Left ventricle myocardium superior (tissue), 1 donor: ENCODE measurements at regions not wholly inside any gene's neighbourhood (a gene's known extent, or its start where the extent isn't known, plus 50 kb on each side); places are given as distances from the start of the nearest gene placed in this dataset.

ENCODE experiments used
- ATAC-seq: fragments of 200-7000 bp; cut with Tn5 transposase; one replicate; pipeline ENCODE4 v1.9.1; 2020; ENCODE audit warnings: mild to moderate bottlenecking, moderate library complexity
- DNase-seq: peaks from one replicate; pipeline ENCODE4 v3.0.0-alpha.2; 2020
- intact Hi-C: fragments of 100-400 bp; cut with micrococcal nuclease; formaldehyde crosslinking; loops from one replicate; pipeline ENCODE4 v1.11.0; 2022
- donor health status: DM: no; HTN: yes; CAD: no; lungs with severe emphysema.

DNA sequence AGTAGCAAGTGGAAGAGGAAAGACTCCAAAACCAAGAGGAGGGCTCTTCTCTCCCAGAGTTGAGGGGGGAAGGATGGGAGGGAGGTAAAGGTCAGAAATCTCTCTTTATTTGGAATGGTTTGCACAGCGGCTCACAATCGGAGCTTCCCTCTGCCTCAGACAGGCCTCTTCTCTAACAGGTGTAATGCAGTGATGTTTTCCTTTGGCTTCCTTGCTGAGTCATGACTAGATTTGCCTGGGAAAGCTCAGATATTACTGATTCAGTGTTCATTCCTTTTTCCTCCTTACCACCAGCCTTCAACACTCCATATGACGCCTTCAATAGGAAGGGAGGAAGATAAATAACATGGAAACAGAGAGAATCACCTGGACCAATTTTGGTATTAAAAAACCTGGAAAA lies 136.6 kb downstream of the RNF152 start:
- no peak for DNase-seq
- intact Hi-C loops: no loop called here
- no peak for ATAC-seq

GRCh38 chr18:61755555-61755954 lies 137.3 kb downstream of the RNF152 start:
- intact Hi-C loops: no loop called here
- no peak for ATAC-seq
- no peak for DNase-seq

DNA sequence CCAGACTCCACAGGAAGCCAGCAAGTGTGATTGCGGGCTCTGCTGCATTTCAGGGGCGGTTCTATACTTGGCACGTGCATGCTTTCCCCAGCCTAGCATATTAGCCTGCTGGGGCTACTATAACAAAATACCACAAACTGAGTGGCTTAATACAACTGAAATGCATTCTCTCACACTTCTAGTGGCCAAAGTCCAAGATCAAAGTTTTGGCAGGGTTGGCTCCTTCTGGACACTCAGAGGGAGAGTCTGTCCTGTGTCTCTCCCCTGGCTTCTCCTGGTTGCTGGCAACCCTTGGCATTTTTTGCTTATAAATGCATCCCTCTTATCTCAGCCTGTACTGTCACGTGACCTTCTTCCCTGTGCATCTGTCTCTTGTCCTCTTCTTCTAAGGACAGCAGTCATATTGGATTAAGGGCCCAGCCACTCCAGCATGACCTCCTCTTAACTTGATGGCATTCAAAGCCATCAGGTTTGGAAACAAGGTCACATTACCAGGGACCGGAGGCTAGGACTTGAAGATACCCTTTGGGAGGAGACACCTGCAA lies 138.7 kb downstream of the RNF152 start:
- intact Hi-C loops: no loop called here
- ATAC-seq (peak; percentile 23), DNase-seq (no peak)

DNA sequence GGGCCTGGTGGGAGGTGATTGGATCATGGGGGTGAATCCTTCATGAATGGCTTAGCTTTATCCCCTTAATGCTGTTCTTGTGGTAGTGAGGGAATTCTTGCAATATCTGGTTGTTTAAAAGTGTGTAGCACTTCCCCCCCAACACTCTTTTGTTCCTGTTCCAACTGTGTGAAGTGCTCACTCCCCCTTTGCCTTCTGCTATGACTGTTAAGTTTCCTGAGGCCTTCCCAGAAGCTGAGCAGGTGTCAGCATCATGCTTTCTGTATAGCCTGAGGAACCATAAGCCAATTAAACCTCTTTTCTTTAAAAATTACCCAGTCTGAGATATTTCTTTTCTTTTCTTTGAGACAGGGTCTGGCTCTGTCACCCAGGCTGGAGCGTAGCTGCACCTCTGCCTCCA lies 139.4 kb downstream of the RNF152 start:
- intact Hi-C loops: no loop called here
- ATAC-seq (no peak), DNase-seq (no peak)

DNA sequence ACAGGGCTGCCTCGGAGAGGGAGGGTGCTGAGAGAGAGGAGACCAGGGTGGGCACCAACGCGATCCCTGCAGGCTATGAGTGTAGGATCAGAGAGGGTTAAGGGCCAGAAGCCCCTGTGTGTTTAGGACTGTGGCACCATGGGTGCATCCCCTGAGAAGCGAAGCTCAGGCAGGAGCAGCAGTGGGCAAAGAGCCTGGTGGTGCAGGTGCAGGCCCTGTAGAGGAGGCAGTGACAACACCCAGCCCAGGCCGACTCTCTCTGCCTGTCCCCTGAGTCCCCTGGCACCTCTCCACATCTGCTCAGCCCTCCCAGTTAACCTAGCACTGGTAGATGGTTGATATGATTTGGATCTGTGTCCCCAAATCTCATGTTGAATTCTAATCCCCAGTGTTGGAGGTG lies 139.8 kb downstream of the RNF152 start:
- no peak for ATAC-seq
- no peak for DNase-seq
- intact Hi-C loops: no loop called here

DNA sequence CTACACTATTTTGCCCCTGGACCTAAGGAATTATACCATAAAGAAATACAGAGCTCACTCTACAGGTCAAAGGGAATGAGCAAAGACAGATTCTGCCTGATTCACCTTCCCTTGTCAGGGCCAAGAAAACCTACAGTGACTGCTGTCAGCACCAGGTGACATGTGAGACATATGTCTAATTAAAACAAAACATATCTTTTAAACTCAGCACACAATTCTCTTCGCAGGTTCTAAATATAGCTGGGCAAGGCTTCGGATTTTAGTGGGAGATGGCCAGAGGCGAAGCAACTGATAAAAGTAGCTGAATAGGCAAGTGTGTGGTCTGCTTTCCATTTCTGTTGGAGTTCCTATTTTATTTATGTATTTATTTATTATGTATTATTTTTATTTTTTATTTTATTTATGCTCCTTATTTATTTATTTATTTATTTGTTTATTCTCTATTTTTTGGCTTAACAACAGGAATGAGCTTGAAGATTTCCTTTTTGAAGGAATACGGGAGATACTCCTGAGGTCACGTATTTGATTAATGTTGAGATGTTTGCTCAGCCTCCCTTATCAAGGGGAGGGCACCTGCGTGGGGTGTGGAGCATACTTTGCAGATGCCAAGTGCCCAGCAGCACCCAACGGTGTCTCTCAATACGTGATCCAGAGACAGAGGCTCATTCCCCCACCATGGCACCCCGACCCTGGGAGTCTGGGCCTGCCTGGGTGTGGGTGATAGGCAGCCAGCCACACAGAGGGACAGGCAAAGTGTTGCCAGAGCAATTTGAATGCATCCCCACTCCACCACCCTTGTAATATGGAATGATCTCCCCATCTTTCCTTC lies 141.8 kb downstream of the RNF152 start:
- intact Hi-C loops: no loop called here
- ATAC-seq: peak; percentile 79
- no peak for DNase-seq

- no peak for ATAC-seq
- intact Hi-C loops: no loop called here
These were observed 143.3 kb downstream of the RNF152 start for GRCh38 chr18:61749546-61749945.

GRCh38 chr18:61749031-61749430 lies 143.8 kb downstream of the RNF152 start:
- intact Hi-C loops: no loop called here
- ATAC-seq (no peak), DNase-seq (no peak)

More at GRCh38 chr18:61749546-61749945, 143.3 kb downstream of the RNF152 start:
- no peak for DNase-seq

GRCh38 chr18:61748004-61748403 lies 144.8 kb downstream of the RNF152 start:
- ATAC-seq (peak; percentile 5), DNase-seq (no peak)
- intact Hi-C loops: no loop called here

- peak; percentile 80 for ATAC-seq
- peak; percentile 53 for DNase-seq
- intact Hi-C loops: no loop called here
These were observed 148.9 kb downstream of the RNF152 start for GRCh38 chr18:61743775-61744531.

DNA sequence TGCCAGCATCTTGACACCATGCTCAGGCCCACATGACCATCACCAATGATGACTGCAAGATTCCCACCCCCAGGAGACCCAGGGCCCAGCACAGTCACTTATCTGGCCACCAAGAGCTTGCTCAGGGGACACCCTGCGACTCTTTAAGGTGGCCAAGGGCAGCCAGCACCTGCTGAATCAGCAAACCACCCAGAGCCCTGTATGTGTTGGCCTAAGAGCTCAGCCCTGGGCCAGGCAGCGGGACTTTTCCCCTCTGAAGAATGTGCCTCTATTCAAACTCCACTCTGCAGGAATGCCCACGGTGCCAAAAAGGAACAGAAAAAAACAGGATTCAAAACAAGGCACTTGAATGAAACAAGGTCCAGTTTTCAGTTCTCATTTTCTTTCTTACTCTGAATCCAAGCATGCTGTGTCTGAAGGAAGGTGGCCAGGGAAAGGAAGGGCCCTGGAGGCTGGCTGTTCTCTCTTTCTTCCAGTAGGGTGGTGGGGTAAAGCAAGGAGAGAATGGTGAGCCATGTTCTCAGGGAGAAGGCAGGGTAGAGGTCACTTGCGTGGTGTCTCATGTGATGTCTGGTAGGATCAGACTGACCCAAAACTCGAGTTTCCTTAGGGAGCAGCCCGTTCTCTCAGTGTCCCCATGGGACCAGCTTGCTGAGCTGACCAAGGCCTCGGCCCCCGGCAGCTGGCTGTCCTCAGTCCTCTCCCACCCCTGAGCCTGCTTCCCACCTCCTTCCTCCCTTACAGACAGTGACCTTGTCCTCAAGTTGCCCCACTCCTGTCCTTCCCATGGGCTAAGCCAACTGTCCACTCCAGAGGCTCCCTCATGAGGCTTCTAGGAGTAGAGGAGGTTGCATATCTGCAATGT lies 150.0 kb downstream of the RNF152 start:
- ATAC-seq (peak; percentile 78), DNase-seq (peak; percentile 74)
- intact Hi-C loops: no loop called here

- DNase-seq (no peak), ATAC-seq (no peak)
- intact Hi-C loops: no loop called here
These were observed 150.8 kb downstream of the RNF152 start for GRCh38 chr18:61741881-61742454.

DNA sequence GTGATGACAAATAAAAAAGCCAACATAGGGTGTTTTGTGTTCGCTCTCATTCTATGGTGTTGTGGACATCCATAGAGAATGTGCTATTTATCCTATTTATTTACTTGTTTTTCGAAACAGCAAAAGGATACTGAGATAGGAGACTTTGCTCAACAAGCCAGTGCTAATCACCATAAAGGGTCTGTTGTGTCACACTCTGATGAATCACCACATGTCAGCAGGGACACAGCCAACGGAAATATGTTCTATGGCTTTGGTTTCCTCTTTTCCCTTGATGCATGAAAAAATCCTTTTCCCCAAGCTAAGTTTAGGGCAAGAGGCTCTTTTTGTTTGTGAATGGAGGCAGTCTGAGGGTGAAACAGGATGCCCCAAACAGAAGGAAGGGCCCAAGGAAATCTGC lies 154.3 kb downstream of the RNF152 start:
- peak; percentile 43 for ATAC-seq

GRCh38 chr18:61738042-61738441 lies 154.8 kb downstream of the RNF152 start:
- no peak for DNase-seq
- peak; percentile 40 for ATAC-seq
- intact Hi-C loops: no loop called here

More for the DNA sequence above, 154.3 kb downstream of the RNF152 start:
- intact Hi-C loops: no loop called here
- DNase-seq: no peak

DNA sequence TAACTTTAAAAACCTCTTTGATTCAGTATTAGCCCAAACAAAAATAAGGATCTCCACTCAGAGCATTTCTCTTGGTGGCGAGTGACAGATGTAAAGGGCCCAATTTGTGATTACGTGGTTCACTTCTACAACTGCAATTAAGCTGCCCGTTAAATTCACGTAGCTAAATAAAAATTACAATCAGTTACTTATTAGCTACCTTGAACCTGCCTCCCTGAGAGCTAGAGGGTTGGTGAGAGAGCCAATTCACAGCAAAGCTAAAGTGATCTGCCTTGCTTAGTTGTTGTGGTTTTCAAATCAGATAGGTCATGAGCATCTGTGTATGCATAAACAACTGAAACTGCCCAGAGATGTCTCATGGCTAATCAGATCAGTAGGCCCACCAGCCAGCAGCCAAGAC lies 156.7 kb downstream of the RNF152 start:
- no peak for ATAC-seq
- intact Hi-C loops: no loop called here
- no peak for DNase-seq

DNA sequence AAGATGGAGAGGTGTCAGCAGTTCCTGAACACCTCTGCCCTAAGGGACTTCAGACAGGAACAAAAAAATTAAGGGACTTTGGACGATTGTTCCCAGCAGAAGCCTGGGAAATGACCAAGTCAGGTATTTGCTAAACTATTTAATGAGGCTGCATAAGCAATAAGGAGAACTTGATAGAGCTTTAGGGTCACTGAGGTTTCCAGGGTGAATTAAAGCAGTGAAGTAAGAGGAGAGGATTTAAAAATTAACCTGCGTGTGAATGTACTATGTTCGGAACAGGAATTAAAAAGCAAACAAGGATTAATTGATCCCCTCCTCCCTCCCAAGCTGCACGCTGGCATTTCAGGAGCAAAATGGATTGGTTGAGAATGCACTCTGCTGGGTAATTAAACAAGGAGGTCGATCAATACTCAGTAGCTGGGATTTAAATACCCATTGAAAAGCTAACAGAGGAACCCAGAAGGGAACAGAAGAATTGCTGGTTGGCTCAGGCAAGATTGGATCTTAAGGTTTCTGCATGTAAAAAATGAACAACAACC lies 157.2 kb downstream of the RNF152 start:
- ATAC-seq (no peak), DNase-seq (no peak)
- intact Hi-C loops: no loop called here

GRCh38 chr18:61734396-61734795 lies 158.4 kb downstream of the RNF152 start:
- intact Hi-C loops: no loop called here
- no peak for DNase-seq
- peak; percentile 13 for ATAC-seq

DNA sequence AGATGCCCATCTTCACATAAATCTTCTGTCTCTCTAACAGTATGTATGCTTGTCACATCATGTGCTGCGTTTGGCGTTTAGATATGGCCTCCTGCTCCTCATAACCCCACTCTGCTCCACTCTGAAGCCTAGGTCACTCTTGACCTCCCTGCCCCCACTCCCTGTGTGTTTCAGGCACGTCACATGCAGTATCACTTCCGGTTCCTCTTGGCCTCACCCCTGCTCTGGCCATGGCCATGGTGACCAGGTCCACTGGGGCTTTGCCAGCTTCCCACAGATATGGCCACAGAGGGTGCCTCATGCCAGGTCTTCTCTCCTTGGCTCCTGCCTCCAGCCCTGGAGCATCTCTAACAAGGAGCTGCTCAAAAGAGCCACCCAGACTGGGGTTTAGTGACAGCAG lies 160.0 kb downstream of the RNF152 start:
- intact Hi-C loops: no loop called here
- ATAC-seq (peak; percentile 5), DNase-seq (no peak)
